ENCODE measurements at regions not wholly inside any gene's neighbourhood (a gene's known extent, or its start where the extent isn't known, plus 50 kb on each side); places are given as distances from the start of the nearest gene placed in this dataset.
"Not testable (repeated sequence)": the region's sequence is repeated elsewhere in the genome, so short reads cannot be mapped to it uniquely, and the experiment has no call there.

DNA sequence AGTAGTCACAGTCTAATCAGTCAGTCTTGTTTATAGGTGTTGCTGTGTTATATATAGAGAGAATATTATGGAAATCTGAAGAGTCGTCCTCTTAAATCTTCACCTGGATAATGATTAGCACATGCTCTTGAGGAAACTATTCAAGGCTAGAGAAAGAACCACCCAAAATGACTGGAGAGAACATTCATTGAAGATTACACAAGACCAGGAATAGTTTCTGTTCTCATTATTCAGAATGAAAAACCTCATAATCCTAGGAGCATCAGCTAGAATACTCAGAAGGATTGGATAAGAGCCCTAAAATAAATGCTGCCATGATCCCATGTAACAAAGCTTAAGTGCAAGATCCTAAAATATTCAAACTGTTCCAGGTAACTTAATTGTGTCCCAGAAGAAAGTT, 278.2 kb upstream of the PREP start:
- Histone ChIP-seq H3K4me3 (ENCODE audit: low read depth, low read length) (no peak overlapping the region), H3K9me3 (no peaks in the 10 kb centered on the region), H3K4me1 (no peaks in the 10 kb centered on the region), H3K36me3 (no peaks in the 10 kb centered on the region), H3K27me3 (peaks cover 4% of the 10 kb centered on the region; the same call in 1 of the 2 replicates)
- TF ChIP-seq, protein P1, sequence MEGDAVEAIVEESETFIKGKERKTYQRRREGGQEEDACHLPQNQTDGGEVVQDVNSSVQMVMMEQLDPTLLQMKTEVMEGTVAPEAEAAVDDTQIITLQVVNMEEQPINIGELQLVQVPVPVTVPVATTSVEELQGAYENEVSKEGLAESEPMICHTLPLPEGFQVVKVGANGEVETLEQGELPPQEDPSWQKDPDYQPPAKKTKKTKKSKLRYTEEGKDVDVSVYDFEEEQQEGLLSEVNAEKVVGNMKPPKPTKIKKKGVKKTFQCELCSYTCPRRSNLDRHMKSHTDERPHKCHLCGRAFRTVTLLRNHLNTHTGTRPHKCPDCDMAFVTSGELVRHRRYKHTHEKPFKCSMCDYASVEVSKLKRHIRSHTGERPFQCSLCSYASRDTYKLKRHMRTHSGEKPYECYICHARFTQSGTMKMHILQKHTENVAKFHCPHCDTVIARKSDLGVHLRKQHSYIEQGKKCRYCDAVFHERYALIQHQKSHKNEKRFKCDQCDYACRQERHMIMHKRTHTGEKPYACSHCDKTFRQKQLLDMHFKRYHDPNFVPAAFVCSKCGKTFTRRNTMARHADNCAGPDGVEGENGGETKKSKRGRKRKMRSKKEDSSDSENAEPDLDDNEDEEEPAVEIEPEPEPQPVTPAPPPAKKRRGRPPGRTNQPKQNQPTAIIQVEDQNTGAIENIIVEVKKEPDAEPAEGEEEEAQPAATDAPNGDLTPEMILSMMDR (IDR thresholded peaks at IDR 0.05; ENCODE audit: low read depth, low read length): no peak
- no peak for DNase-seq

DNA sequence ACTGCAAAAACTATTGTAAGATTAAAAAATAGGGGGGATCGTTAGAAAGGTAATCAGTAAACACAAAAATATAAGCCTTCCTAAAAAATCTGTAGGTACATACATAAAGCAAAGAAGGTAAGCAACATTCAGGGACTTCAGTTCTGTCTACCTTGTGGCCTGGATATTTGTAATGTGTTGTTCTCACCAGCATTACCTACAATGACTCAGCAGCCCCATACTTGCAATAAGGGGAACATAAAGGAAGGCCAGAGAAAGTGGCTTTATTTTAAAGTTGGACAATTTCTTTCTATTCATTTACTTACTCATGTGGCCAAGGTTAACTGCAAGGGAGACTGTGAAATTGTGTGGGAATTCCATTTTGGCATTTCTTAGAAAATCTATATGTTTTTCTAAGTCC, 277.2 kb upstream of the PREP start:
- H3K9me3 ChIP-seq: no peaks in the 10 kb centered on the region
- H3K36me3 ChIP-seq: no peaks in the 10 kb centered on the region
- peaks cover 4% of the 10 kb centered on the region; the same call in 1 of the 2 replicates for H3K27me3 ChIP-seq
- H3K4me3 ChIP-seq (ENCODE audit: low read depth, low read length): no peak overlapping the region
- TF ChIP-seq, protein P1 (IDR thresholded peaks at IDR 0.05; ENCODE audit: low read depth, low read length): no peak
- no peaks in the 10 kb centered on the region for H3K4me1 ChIP-seq
- DNase-seq: no peak

DNA sequence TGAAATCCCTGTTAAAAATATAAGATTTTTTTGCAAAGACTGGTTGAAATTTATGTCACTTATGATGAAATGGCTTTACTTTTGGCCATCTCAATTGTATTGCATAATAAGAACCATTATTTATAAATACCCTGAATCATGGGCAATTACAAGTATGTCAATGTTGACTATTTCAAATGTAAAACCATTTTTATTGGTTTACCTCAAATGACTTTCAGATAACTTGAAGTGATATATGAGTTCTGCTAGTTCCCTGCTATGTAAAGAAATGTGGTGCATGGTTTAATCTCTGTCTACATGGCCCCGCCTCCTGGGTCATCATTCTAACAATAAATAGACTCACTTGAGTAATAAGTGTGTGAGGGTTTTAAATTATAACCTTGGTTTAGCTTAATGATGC, 275.6 kb upstream of the PREP start:
- peaks cover 4% of the 10 kb centered on the region; the same call in 1 of the 2 replicates for H3K27me3 ChIP-seq
- DNase-seq: no peak
- no peaks in the 10 kb centered on the region for H3K4me1 ChIP-seq
- H3K4me3 ChIP-seq (ENCODE audit: low read depth, low read length): no peak overlapping the region
- TF ChIP-seq, protein P1 (IDR thresholded peaks at IDR 0.05; ENCODE audit: low read depth, low read length): no peak
- H3K36me3 ChIP-seq: no peaks in the 10 kb centered on the region
- no peaks in the 10 kb centered on the region for H3K9me3 ChIP-seq

DNA sequence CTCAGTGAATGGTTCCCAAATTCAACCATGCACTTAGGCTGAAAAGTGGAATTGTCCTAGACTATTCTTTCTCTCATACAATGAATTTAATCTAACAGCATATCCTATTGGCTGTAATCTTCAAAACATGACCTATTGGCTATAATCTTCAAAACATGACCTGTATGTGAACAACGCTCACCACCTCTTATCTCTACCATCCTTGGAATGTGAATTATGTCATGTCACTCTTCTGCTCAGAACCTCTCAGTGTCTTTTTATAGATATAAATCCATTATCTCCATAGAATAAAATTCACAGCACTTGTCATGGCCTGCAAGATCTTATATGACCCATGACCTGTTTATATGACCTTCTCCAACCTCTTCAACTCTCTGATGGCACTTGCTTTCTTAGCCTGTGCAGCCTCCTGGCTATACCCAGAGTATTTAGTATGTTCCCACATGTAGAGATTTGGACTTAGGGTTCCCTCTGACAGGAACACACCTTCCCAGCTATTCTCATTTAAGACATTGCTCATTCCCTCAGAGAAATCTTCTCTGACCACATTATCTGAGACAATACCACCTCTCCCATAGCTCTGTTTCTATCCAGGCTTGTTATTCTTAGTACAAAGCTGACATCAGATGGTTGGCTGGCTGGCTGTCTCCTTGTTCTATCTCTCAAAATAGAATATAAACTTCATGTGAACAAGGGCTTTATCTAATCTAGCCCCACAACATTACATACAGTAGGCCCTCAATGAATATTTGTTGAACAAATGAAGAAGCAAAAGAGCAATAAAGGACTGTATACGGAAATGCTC, 275.0 kb upstream of the PREP start:
- Histone ChIP-seq H3K36me3 (no peaks in the 10 kb centered on the region), H3K27me3 (peaks cover 4% of the 10 kb centered on the region; the same call in 1 of the 2 replicates), H3K4me3 (ENCODE audit: low read depth, low read length) (no peak overlapping the region), H3K4me1 (no peaks in the 10 kb centered on the region), H3K9me3 (no peaks in the 10 kb centered on the region)
- DNase-seq: no peak
- TF ChIP-seq, protein P1 (IDR thresholded peaks at IDR 0.05; ENCODE audit: low read depth, low read length): no peak

DNA sequence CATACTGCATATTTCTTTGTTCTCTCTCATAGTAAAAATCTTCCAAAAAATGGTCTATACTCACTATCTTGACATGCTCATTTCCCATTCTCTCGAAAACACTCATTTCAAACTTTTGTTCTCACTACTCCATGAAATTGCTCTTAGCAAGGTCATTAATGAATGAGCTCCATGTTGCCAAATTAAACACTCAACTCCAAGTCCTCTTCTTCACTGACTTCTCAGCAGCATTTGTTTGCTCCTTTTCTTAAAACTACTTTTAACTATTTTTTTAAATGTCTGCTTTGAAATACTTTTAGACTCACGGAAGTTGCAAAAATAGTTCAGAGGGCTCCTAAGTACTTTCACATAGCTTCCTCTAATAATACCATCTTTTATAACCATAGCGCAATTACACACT, 274.0 kb upstream of the PREP start:
- no peak for DNase-seq
- TF ChIP-seq, protein P1 (IDR thresholded peaks at IDR 0.05; ENCODE audit: low read depth, low read length): no peak
- no peaks in the 10 kb centered on the region for H3K9me3 ChIP-seq
- H3K27me3 ChIP-seq: peaks cover 4% of the 10 kb centered on the region; the same call in 1 of the 2 replicates
- no peaks in the 10 kb centered on the region for H3K4me1 ChIP-seq
- no peaks in the 10 kb centered on the region for H3K36me3 ChIP-seq
- H3K4me3 ChIP-seq (ENCODE audit: low read depth, low read length): no peak overlapping the region

DNA sequence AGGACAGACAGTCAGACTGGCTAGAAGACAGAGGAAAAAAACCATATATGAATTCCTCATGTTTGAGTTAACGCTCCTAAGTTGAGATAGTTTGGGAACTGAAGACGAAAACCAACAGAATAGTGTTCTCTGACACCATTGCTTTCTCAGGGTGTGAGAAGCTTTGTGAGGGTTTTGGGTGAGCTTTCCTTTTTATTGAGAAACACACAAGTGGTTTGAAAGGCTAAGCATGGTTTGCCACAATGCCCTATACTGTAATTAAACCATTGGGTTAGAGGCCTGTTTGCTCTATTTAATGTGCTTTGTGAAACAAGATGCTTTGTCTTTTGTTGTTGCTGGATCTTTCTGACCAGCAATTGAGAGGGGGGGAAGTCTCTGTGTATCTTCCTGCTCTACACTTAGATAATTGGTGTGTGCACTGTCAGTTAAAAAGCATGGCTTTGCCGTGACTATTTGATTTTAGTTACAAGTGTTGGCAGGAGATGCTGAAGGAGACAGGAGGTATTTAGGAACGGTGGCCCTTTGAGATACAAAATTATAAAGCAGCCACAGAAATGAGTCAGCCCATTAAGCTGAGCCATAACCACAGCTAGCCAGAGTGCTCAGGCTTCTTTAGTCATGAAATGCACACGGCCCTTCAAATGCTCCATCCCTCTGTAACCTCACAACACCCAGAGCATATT, 273.0 kb upstream of the PREP start:
- Histone ChIP-seq H3K4me3 (ENCODE audit: low read depth, low read length) (no peak overlapping the region), H3K36me3 (no peaks in the 10 kb centered on the region), H3K9me3 (no peaks in the 10 kb centered on the region), H3K4me1 (no peaks in the 10 kb centered on the region), H3K27me3 (peaks cover 4% of the 10 kb centered on the region; the same call in 1 of the 2 replicates)
- TF ChIP-seq, protein P1 (IDR thresholded peaks at IDR 0.05; ENCODE audit: low read depth, low read length): no peak
- no peak for DNase-seq

DNA sequence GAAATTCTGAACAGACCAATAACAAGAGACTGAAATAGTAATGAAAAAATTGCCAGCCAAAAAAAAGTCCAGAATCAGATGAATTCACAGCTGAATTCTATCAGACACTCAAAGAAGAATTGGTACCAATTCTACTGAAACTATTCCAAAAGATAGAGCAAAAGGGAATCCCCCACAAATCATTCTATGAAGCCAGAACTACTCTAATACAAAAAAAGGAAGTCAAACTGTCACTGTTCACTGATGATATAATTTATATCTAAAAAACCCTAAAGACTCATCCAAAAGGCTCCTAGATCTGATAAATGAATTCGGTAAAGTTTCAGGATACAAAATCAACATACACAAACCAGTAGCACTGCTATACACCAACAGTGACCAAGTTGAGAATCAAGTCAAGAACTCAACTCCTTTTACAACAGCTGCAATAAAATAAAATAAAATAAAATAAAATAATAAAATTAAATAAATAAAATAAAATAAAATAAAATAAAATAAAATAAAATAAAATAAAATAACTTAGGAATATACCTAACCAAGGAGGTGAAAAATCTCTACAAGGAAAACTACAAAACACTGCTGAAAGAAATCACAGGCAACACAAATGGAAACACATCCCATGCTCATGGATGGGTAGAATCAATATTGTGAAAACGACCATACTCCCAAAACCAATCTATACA, 270.1 kb upstream of the PREP start:
- not testable (repeated sequence) for H3K36me3 ChIP-seq; H3K4me3 ChIP-seq (ENCODE audit: low read depth, low read length); H3K9me3 ChIP-seq; H3K27me3 ChIP-seq; DNase-seq; H3K4me1 ChIP-seq
